Liver (tissue), 8 donors: ENCODE measurements at regions not wholly inside any gene's neighbourhood (a gene's known extent, or its start where the extent isn't known, plus 50 kb on each side); places are given as distances from the start of the nearest gene placed in this dataset.

ENCODE experiments used
- DNase-seq: peaks from one replicate; pipeline ENCODE4 v3.0.0-alpha.2; 2017; ENCODE audit warnings: low spot score
- H3K27ac ChIP-seq, 2 donors: one replicate each; pipeline ENCODE4 v1.7.0; 2013; ENCODE audit warnings: inconsistent platforms in 2 of 2, low read length in 2 of 2, control low read depth in 1 of 2, low read depth in 1 of 2, mild to moderate bottlenecking in 1 of 2
- H3K27me3 ChIP-seq, 4 donors: one replicate each; pipeline versions ENCODE4 v1.6.1 to v1.7.0; 2013; ENCODE audit warnings: low read length in 3 of 4, inconsistent platforms in 1 of 4, mild to moderate bottlenecking in 1 of 4, moderate library complexity in 1 of 4; ENCODE audit not compliant: control insufficient read depth in 4 of 4, insufficient read depth in 4 of 4
- H3K36me3 ChIP-seq, 4 donors: one replicate each; pipeline versions ENCODE4 v1.6.1 to v1.7.0; 2013; ENCODE audit warnings: low read length in 3 of 4, mild to moderate bottlenecking in 3 of 4, low read depth in 1 of 4, moderate library complexity in 1 of 4; ENCODE audit not compliant: control insufficient read depth in 4 of 4, insufficient read depth in 3 of 4
- H3K4me1 ChIP-seq, 4 donors: one replicate each; pipeline versions ENCODE4 v1.6.1 to v1.7.0; 2013; ENCODE audit warnings: low read length in 3 of 4, mild to moderate bottlenecking in 3 of 4, moderate library complexity in 1 of 4; ENCODE audit not compliant: control insufficient read depth in 4 of 4, insufficient read depth in 4 of 4
- H3K4me3 ChIP-seq, 3 donors: one replicate each; pipeline versions ENCODE4 v1.6.1 to v1.7.0; 2013; ENCODE audit warnings: low read length in 3 of 3, control low read depth in 1 of 3, low read depth in 1 of 3, mild to moderate bottlenecking in 1 of 3
- H3K9ac ChIP-seq, 2 donors: one replicate each; pipeline ENCODE4 v1.7.0; 2013; ENCODE audit warnings: low read length in 2 of 2, mild to moderate bottlenecking in 2 of 2, moderate library complexity in 2 of 2, control low read depth in 1 of 2, low read depth in 1 of 2
- H3K9me3 ChIP-seq, 4 donors: one replicate each; pipeline versions ENCODE4 v1.6.1 to v1.7.0; 2013; ENCODE audit warnings: low read length in 3 of 4; ENCODE audit not compliant: control insufficient read depth in 4 of 4
- ATF3 ChIP-seq: IDR thresholded peaks from 2 replicates; pipeline ENCODE4 v1.6.1; 2016; ENCODE audit warnings: antibody characterized with exemption
- CTCF ChIP-seq: fragments of 150-350 bp; IDR thresholded peaks from 2 replicates; pipeline ENCODE4 v1.5.1; 2017; ENCODE audit warnings: improper control_type of control experiment, low read depth, low read length; ENCODE audit not compliant: missing input control
- EGR1 ChIP-seq, 2 donors: IDR thresholded peaks; 2 replicates each; pipeline ENCODE4 v1.6.1; 2016 to 2018; ENCODE audit warnings: antibody characterized with exemption in 2 of 2, low read depth in 2 of 2
- FOXA1 ChIP-seq: IDR thresholded peaks from 2 replicates; pipeline ENCODE4 v1.6.1; 2016; ENCODE audit warnings: antibody characterized with exemption
- FOXA2 ChIP-seq: IDR thresholded peaks from 2 replicates; pipeline ENCODE4 v1.6.1; 2016; ENCODE audit warnings: antibody characterized with exemption
- GABPA ChIP-seq, 2 donors: IDR thresholded peaks in 1 of 2; conservative IDR thresholded peaks in 1 of 2; 2 replicates each; pipeline ENCODE4 v1.6.1; 2016; ENCODE audit warnings: antibody characterized with exemption in 2 of 2, mild to moderate bottlenecking in 1 of 2, moderate library complexity in 1 of 2
- HNF4A ChIP-seq, 2 donors: conservative IDR thresholded peaks; 2 replicates each; pipeline ENCODE4 v1.6.1; 2016; ENCODE audit warnings: antibody characterized with exemption in 2 of 2, mild to moderate bottlenecking in 2 of 2
- HNF4G ChIP-seq: IDR thresholded peaks from 2 replicates; pipeline ENCODE4 v1.6.1; 2016; ENCODE audit warnings: antibody characterized with exemption
- JUND ChIP-seq, 2 donors: IDR thresholded peaks; 2 replicates each; pipeline ENCODE4 v1.6.1; 2016; ENCODE audit warnings: antibody characterized with exemption in 2 of 2
- MAX ChIP-seq: IDR thresholded peaks from 2 replicates; pipeline ENCODE4 v1.6.1; 2016; ENCODE audit warnings: antibody characterized with exemption
- NR2F2 ChIP-seq: IDR thresholded peaks from 2 replicates; pipeline ENCODE4 v1.6.1; 2016; ENCODE audit warnings: antibody characterized with exemption
- RAD21 ChIP-seq, 2 donors: IDR thresholded peaks; 2 replicates each; pipeline ENCODE4 v1.6.1; 2016; ENCODE audit warnings: antibody characterized with exemption in 2 of 2, mild to moderate bottlenecking in 2 of 2
- REST ChIP-seq: IDR thresholded peaks from 2 replicates; pipeline ENCODE4 v1.6.1; 2016; ENCODE audit warnings: antibody characterized with exemption, mild to moderate bottlenecking
- RXRA ChIP-seq, 2 donors: IDR thresholded peaks; 2 replicates each; pipeline ENCODE4 v1.6.1; 2017 to 2018; ENCODE audit warnings: antibody characterized with exemption in 2 of 2, mild to moderate bottlenecking in 1 of 2
- SP1 ChIP-seq: IDR thresholded peaks from 2 replicates; pipeline ENCODE4 v1.6.1; 2018; ENCODE audit warnings: antibody characterized with exemption, mild to moderate bottlenecking
- TAF1 ChIP-seq: conservative IDR thresholded peaks from 2 replicates; pipeline ENCODE4 v1.6.1; 2016; ENCODE audit warnings: antibody characterized with exemption, mild to moderate bottlenecking
- YY1 ChIP-seq: IDR thresholded peaks from 2 replicates; pipeline ENCODE4 v1.6.1; 2016; ENCODE audit warnings: antibody characterized with exemption, mild to moderate bottlenecking
- ZBTB33 ChIP-seq: IDR thresholded peaks from 2 replicates; pipeline ENCODE4 v1.6.1; 2016; ENCODE audit warnings: antibody characterized with exemption
- WGBS: extraction: QIAGEN DNeasy Blood & Tissue Kit; methylation state at CpG from one replicate; pipeline ENCODE4 v1.1.7; 2013; 5-methylcytosine and 5-hydroxymethylcytosine counted together
- donor health status: healthy.
- donor health status: healthy.
- donor health status: healthy.
- donor health status: healthy.
- donor health status: healthy.

- Histone ChIP-seq H3K4me3 (no peak overlapping the region), H3K27me3 (peaks cover 0 to 7% (median 2%) of the 10 kb centered on the region in 4 donors), H3K27ac (no peak overlapping the region), H3K36me3 (no peaks in the 10 kb centered on the region), H3K9ac (no peak overlapping the region), H3K9me3 (no peaks in the 10 kb centered on the region), H3K4me1 (no peaks in the 10 kb centered on the region)
- 81% methylated on average over 21 of the region's 21 CpGs for WGBS
- no peak for DNase-seq
- TF ChIP-seq CTCF (no peak), ZBTB33 (no peak), RAD21 (IDR thresholded peaks at IDR 0.05) (no peak), FOXA1 (no peak), MAX (no peak), RXRA (IDR thresholded peaks at IDR 0.05) (no peak), ATF3 (no peak), JUND (IDR thresholded peaks at IDR 0.05) (no peak), REST (no peak), EGR1 (IDR thresholded peaks at IDR 0.05; ENCODE audit: low read depth in 2 of 2) (no peak), FOXA2 (no peak), SP1 (no peak), HNF4A (conservative IDR thresholded peaks at IDR 0.05) (no peak), YY1 (no peak)
Measured at GRCh38 chr9:134538856-134539566, 102.6 kb upstream of the COL5A1 start.

GRCh38 chr9:134539586-134540194 lies 101.9 kb upstream of the COL5A1 start:
- no peaks in the 10 kb centered on the region for H3K4me1 ChIP-seq
- no peak overlapping the region for H3K27ac ChIP-seq
- H3K27me3 ChIP-seq: peaks cover 0 to 7% (median 0%) of the 10 kb centered on the region in 4 donors
- H3K36me3 ChIP-seq: no peaks in the 10 kb centered on the region
- 64% methylated on average over 11 of the region's 11 CpGs for WGBS
- no peak for DNase-seq
- no peak overlapping the region for H3K4me3 ChIP-seq
- H3K9me3 ChIP-seq: no peaks in the 10 kb centered on the region
- TF ChIP-seq HNF4A (conservative IDR thresholded peaks at IDR 0.05): no peak
- TF ChIP-seq TAF1: no peak
- TF ChIP-seq JUND (IDR thresholded peaks at IDR 0.05): no peak
- no peak for TF ChIP-seq GABPA (IDR thresholded peaks at IDR 0.05 in 1 of 2, conservative IDR thresholded peaks at IDR 0.05 in 1 of 2)
- no peak for TF ChIP-seq SP1
- TF ChIP-seq ATF3: no peak
- TF ChIP-seq CTCF: no peak
- TF ChIP-seq HNF4G: no peak
- no peak for TF ChIP-seq FOXA2
- TF ChIP-seq NR2F2: no peak
- TF ChIP-seq ZBTB33: no peak
- no peak for TF ChIP-seq RXRA (IDR thresholded peaks at IDR 0.05)
- TF ChIP-seq FOXA1: no peak
- H3K9ac ChIP-seq: no peak overlapping the region
